HEK293 (cell line): ENCODE measurements at regions not wholly inside any gene's neighbourhood (a gene's known extent, or its start where the extent isn't known, plus 50 kb on each side); places are given as distances from the start of the nearest gene placed in this dataset.

Experiments used
- CTCF ChIA-PET: fragments of 350-600 bp; formaldehyde crosslinking; extraction: SDS; loops from one replicate; lab custom pipeline; 2021; ENCODE audit warnings: antibody characterized with exemption; lab: Yijun Ruan, JAX
- POLR2A ChIA-PET: fragments of 300-600 bp; formaldehyde crosslinking; extraction: SDS; loops from one replicate; lab custom pipeline; 2020; ENCODE audit warnings: antibody characterized with exemption, inconsistent platforms; lab: Yijun Ruan, JAX
- H3K27ac ChIP-seq: fragments of 200-500 bp; sonication (Bioruptor generic); 2 replicates; pipeline ENCODE4 v1.5.1; 2014; ENCODE audit warnings: low read depth, low read length, control low read depth, inconsistent platforms; ENCODE audit errors: extremely low read depth
- H3K36me3 ChIP-seq, 2 experiments: fragments of 200-500 bp in 1 of 2; sonication (Bioruptor generic) in 1 of 2; 1 replicate in 1 of 2; 2 replicates in 1 of 2; pipeline ENCODE4 v1.5.1; 2014 to 2017; ENCODE audit warnings: inconsistent platforms in 2 of 2, low read length in 2 of 2; ENCODE audit not compliant: control insufficient read depth in 2 of 2, insufficient read depth in 1 of 2
- H3K4me1 ChIP-seq: fragments of 200-500 bp; sonication (Bioruptor generic); 2 replicates; pipeline ENCODE4 v1.5.1; 2014; ENCODE audit warnings: mild to moderate bottlenecking, low read length, inconsistent platforms; ENCODE audit not compliant: control insufficient read depth, insufficient read depth
- H3K4me3 ChIP-seq: 2 replicates; pipeline ENCODE4 v1.5.1; 2011; ENCODE audit warnings: low read depth, mild to moderate bottlenecking, control low read depth, low read length, moderate library complexity
- H3K9me3 ChIP-seq: fragments of 200-500 bp; sonication (Bioruptor generic); 2 replicates; pipeline ENCODE4 v1.5.1; 2014; ENCODE audit warnings: low read depth, low read length, inconsistent platforms; ENCODE audit not compliant: control insufficient read depth, insufficient read depth
- ATF2 ChIP-seq: fragments of 450-650 bp; formaldehyde crosslinking; IDR thresholded peaks from 2 replicates; pipeline ENCODE4 v1.5.1; 2016; ENCODE audit warnings: missing biosample characterization, missing genetic modification characterization, low read depth
- BCL11A ChIP-seq: fragments of 450-650 bp; formaldehyde crosslinking; IDR thresholded peaks from 2 replicates; pipeline ENCODE4 v1.5.1; 2016; ENCODE audit warnings: low read depth, missing biosample characterization, missing genetic modification characterization
- BCL11B ChIP-seq: fragments of 450-650 bp; formaldehyde crosslinking; IDR thresholded peaks from 2 replicates; pipeline ENCODE4 v1.5.1; 2016; ENCODE audit warnings: low read depth, missing biosample characterization, missing genetic modification characterization
- GLI2 ChIP-seq: fragments of 450-650 bp; formaldehyde crosslinking; IDR thresholded peaks from 2 replicates; pipeline ENCODE4; 2017; ENCODE audit warnings: missing biosample characterization, missing genetic modification characterization, low read depth, borderline replicate concordance
- HOXD13 ChIP-seq: sonication (generic); formaldehyde crosslinking; IDR thresholded peaks from 2 replicates; pipeline ENCODE4 v1.8.0; 2022; ENCODE audit warnings: missing genetic modification reagents, borderline replicate concordance
- KLF10 ChIP-seq: fragments of 450-650 bp; IDR thresholded peaks from 2 replicates; pipeline ENCODE4 v1.5.1; 2018; ENCODE audit warnings: missing biosample characterization, mild to moderate bottlenecking, missing genetic modification characterization
- KLF16 ChIP-seq: fragments of 450-650 bp; formaldehyde crosslinking; IDR thresholded peaks from 2 replicates; pipeline ENCODE4 v1.5.1; 2017; ENCODE audit warnings: missing biosample characterization, missing genetic modification characterization
- SCRT1 ChIP-seq: fragments of 450-650 bp; formaldehyde crosslinking; IDR thresholded peaks from 2 replicates; pipeline ENCODE4 v1.5.1; 2016; ENCODE audit warnings: missing biosample characterization, missing genetic modification characterization, borderline replicate concordance
- ZBTB1 ChIP-seq: fragments of 450-650 bp; formaldehyde crosslinking; IDR thresholded peaks from 2 replicates; pipeline ENCODE4 v1.5.1; 2016; ENCODE audit warnings: missing biosample characterization, missing genetic modification characterization
- ZBTB17 ChIP-seq: fragments of 450-650 bp; formaldehyde crosslinking; IDR thresholded peaks from 2 replicates; pipeline ENCODE4 v1.5.1; 2016; ENCODE audit warnings: missing biosample characterization, missing genetic modification characterization
- ZBTB21 ChIP-seq: fragments of 450-650 bp; formaldehyde crosslinking; IDR thresholded peaks from 2 replicates; pipeline ENCODE4 v1.5.1; 2017; ENCODE audit warnings: missing biosample characterization, missing genetic modification characterization
- ZBTB48 ChIP-seq: fragments of 450-650 bp; formaldehyde crosslinking; IDR thresholded peaks from 2 replicates; pipeline ENCODE4 v1.5.1; 2016; ENCODE audit warnings: missing biosample characterization, missing genetic modification characterization
- ZFP69B ChIP-seq: fragments of 450-650 bp; formaldehyde crosslinking; IDR thresholded peaks from 2 replicates; pipeline ENCODE4 v1.5.1; 2016; ENCODE audit warnings: missing biosample characterization, missing genetic modification characterization
- ZNF114 ChIP-seq: fragments of 450-650 bp; formaldehyde crosslinking; IDR thresholded peaks from 2 replicates; pipeline ENCODE4 v1.5.0; 2017; ENCODE audit warnings: missing biosample characterization, missing genetic modification characterization
- ZNF184 ChIP-seq: fragments of 450-650 bp; IDR thresholded peaks from 2 replicates; pipeline ENCODE4 v1.5.1; 2018; ENCODE audit warnings: missing biosample characterization, mild to moderate bottlenecking, missing genetic modification characterization
- ZNF350 ChIP-seq: fragments of 450-650 bp; formaldehyde crosslinking; IDR thresholded peaks from 2 replicates; pipeline ENCODE4 v1.5.0; 2017; ENCODE audit warnings: missing biosample characterization, mild to moderate bottlenecking, missing genetic modification characterization
- ZNF521 ChIP-seq: fragments of 450-650 bp; formaldehyde crosslinking; IDR thresholded peaks from 2 replicates; pipeline ENCODE4 v1.5.1; 2017; ENCODE audit warnings: missing biosample characterization, mild to moderate bottlenecking, missing genetic modification characterization
- ZNF571 ChIP-seq: fragments of 450-650 bp; formaldehyde crosslinking; IDR thresholded peaks from 2 replicates; pipeline ENCODE4 v1.5.0; 2017; ENCODE audit warnings: missing biosample characterization, missing genetic modification characterization
- ZNF626 ChIP-seq: fragments of 450-650 bp; sonication (Bioruptor Pico); formaldehyde crosslinking; IDR thresholded peaks from 2 replicates; pipeline ENCODE4 v1.5.1; 2018; ENCODE audit warnings: missing biosample characterization, missing genetic modification characterization, inconsistent platforms
- ZNF670 ChIP-seq: fragments of 450-650 bp; formaldehyde crosslinking; IDR thresholded peaks from 2 replicates; pipeline ENCODE4 v1.5.1; 2016; ENCODE audit warnings: missing biosample characterization, missing genetic modification characterization, low read depth
- ZNF701 ChIP-seq: fragments of 450-650 bp; formaldehyde crosslinking; IDR thresholded peaks from 2 replicates; pipeline ENCODE4 v1.5.1; 2016; ENCODE audit warnings: missing biosample characterization, missing genetic modification characterization
- ZSCAN23 ChIP-seq: fragments of 450-650 bp; formaldehyde crosslinking; IDR thresholded peaks from 2 replicates; pipeline ENCODE4 v1.5.1; 2016; ENCODE audit warnings: missing biosample characterization, missing genetic modification characterization
- TF ChIP-seq, protein P1 (sequence below): fragments of 450-650 bp; formaldehyde crosslinking; IDR thresholded peaks from 2 replicates; pipeline ENCODE4 v1.5.1; 2016; ENCODE audit warnings: missing biosample characterization, missing genetic modification characterization

- Histone ChIP-seq H3K27ac (no peak overlapping the region), H3K9me3 (no peaks in the 10 kb centered on the region), H3K4me3 (no peak overlapping the region), H3K4me1 (no peaks in the 10 kb centered on the region), H3K36me3 (no peaks in the 10 kb centered on the region)
- CTCF ChIA-PET, result interaction anchor here (0.9 kb wide), 1 partner anchor 9 kb away, joined by 3 read pairs; no protein-coding TSS in a partner anchor
- TF ChIP-seq ZNF184 (tag by site-specific recombination) (no peak), ZFP69B (no peak), ZBTB48 (tag by site-specific recombination) (no peak), BCL11B (tag by site-specific recombination) (no peak), ATF2 (tag by site-specific recombination) (no peak), ZNF521 (tag by site-specific recombination) (no peak)
- POLR2A ChIA-PET, result no interaction called here
These were observed 205.8 kb downstream of the ZIC4 start for GRCh38 chr3:147200545-147200944.

GRCh38 chr3:147197739-147198138, 208.6 kb downstream of the ZIC4 start:
- no peak overlapping the region for H3K27ac ChIP-seq
- no peaks in the 10 kb centered on the region for H3K36me3 ChIP-seq
- ChIA-PET CTCF (no interaction called here), POLR2A (no interaction called here)
- H3K9me3 ChIP-seq, result no peaks in the 10 kb centered on the region
- TF ChIP-seq HOXD13, result no peak
- no peak for TF ChIP-seq BCL11A (tag by site-specific recombination)
- TF ChIP-seq, protein P1, sequence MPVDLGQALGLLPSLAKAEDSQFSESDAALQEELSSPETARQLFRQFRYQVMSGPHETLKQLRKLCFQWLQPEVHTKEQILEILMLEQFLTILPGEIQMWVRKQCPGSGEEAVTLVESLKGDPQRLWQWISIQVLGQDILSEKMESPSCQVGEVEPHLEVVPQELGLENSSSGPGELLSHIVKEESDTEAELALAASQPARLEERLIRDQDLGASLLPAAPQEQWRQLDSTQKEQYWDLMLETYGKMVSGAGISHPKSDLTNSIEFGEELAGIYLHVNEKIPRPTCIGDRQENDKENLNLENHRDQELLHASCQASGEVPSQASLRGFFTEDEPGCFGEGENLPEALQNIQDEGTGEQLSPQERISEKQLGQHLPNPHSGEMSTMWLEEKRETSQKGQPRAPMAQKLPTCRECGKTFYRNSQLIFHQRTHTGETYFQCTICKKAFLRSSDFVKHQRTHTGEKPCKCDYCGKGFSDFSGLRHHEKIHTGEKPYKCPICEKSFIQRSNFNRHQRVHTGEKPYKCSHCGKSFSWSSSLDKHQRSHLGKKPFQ (tag by site-specific recombination), result no peak
- TF ChIP-seq ZNF701 (tag by site-specific recombination), result no peak
- TF ChIP-seq ZSCAN23 (tag by site-specific recombination), result no peak
- no peak for TF ChIP-seq ZBTB17 (tag by site-specific recombination)
- no peak for TF ChIP-seq ZNF626 (tag by site-specific recombination)
- TF ChIP-seq SCRT1 (tag by site-specific recombination), result no peak
- no peak for TF ChIP-seq GLI2 (tag by site-specific recombination)
- no peak for TF ChIP-seq KLF10 (tag by site-specific recombination)
- no peak for TF ChIP-seq ZBTB21 (tag by site-specific recombination)
- no peak for TF ChIP-seq ZNF350 (tag by site-specific recombination)
- TF ChIP-seq KLF16 (tag by site-specific recombination), result no peak
- TF ChIP-seq ZNF670 (tag by site-specific recombination), result no peak
- no peak overlapping the region for H3K4me3 ChIP-seq
- H3K4me1 ChIP-seq, result no peaks in the 10 kb centered on the region

- TF ChIP-seq ZNF114 (no peak), ZBTB1 (tag by site-specific recombination) (no peak), ZNF571 (tag by site-specific recombination) (no peak)
- no peak overlapping the region for H3K27ac ChIP-seq
- POLR2A ChIA-PET, result no interaction called here
- CTCF ChIA-PET, result no interaction called here
- no peak overlapping the region for H3K4me3 ChIP-seq
- H3K9me3 ChIP-seq, result no peaks in the 10 kb centered on the region
- H3K36me3 ChIP-seq, result no peaks in the 10 kb centered on the region
- H3K4me1 ChIP-seq, result no peaks in the 10 kb centered on the region
These were observed 210.5 kb downstream of the ZIC4 start for GRCh38 chr3:147195887-147196286.
